H9 (cell line): ENCODE measurements at regions not wholly inside any gene's neighbourhood (a gene's known extent, or its start where the extent isn't known, plus 50 kb on each side); places are given as distances from the start of the nearest gene placed in this dataset.

Experiments used
- DNase-seq: peaks from one replicate; pipeline ENCODE4 v3.0.0-alpha.2; 2017
- H2AFZ ChIP-seq: one replicate; pipeline ENCODE4 v1.6.1; 2013; ENCODE audit warnings: mild to moderate bottlenecking, low read length, control low read depth, moderate library complexity
- H2AK5ac ChIP-seq: 2 replicates; pipeline ENCODE4 v1.6.1; 2013; ENCODE audit warnings: low read length, control low read depth, mixed read lengths; ENCODE audit not compliant: insufficient read length
- H2BK120ac ChIP-seq: one replicate; pipeline ENCODE4 v1.6.1; 2013; ENCODE audit warnings: low read depth, mild to moderate bottlenecking, low read length, control low read depth, inconsistent platforms; ENCODE audit not compliant: poor library complexity, severe bottlenecking
- H2BK12ac ChIP-seq: 2 replicates; pipeline ENCODE4 v1.6.1; 2013; ENCODE audit warnings: low read length, control low read depth, mixed read lengths, low read depth; ENCODE audit not compliant: insufficient read length
- H2BK15ac ChIP-seq: 2 replicates; pipeline ENCODE4 v1.6.1; 2013; ENCODE audit warnings: low read depth, low read length, control low read depth
- H2BK20ac ChIP-seq: one replicate; pipeline ENCODE4 v1.6.1; 2013; ENCODE audit warnings: low read depth, mild to moderate bottlenecking, low read length, control low read depth, inconsistent platforms; ENCODE audit not compliant: poor library complexity, severe bottlenecking
- H2BK5ac ChIP-seq: 2 replicates; pipeline ENCODE4 v1.6.1; 2013; ENCODE audit warnings: low read length, control low read depth, mixed read lengths; ENCODE audit not compliant: insufficient read length
- H3K14ac ChIP-seq: 2 replicates; pipeline ENCODE4 v1.6.1; 2013; ENCODE audit warnings: low read length, control low read depth; ENCODE audit not compliant: insufficient read depth
- H3K18ac ChIP-seq: 2 replicates; pipeline ENCODE4 v1.6.1; 2013; ENCODE audit warnings: low read depth, mild to moderate bottlenecking, mixed read lengths, low read length, control low read depth; ENCODE audit not compliant: insufficient read length
- H3K23ac ChIP-seq: 2 replicates; pipeline ENCODE4 v1.6.1; 2013; ENCODE audit warnings: low read length, control low read depth, mixed read lengths, low read depth; ENCODE audit not compliant: insufficient read length
- H3K23me2 ChIP-seq: 2 replicates; pipeline ENCODE4 v1.6.1; 2013; ENCODE audit warnings: low read depth, mild to moderate bottlenecking, mixed read lengths, low read length, control low read depth; ENCODE audit not compliant: insufficient read length, poor library complexity, severe bottlenecking
- H3K27ac ChIP-seq: 2 replicates; pipeline ENCODE4 v1.5.1; 2013; ENCODE audit warnings: low read length, control low read depth, mixed read lengths, low read depth; ENCODE audit not compliant: insufficient read length
- H3K27me3 ChIP-seq: 2 replicates; pipeline ENCODE4 v1.6.1; 2013; ENCODE audit warnings: low read length, control low read depth, inconsistent platforms; ENCODE audit not compliant: insufficient read depth
- H3K4ac ChIP-seq: 2 replicates; pipeline ENCODE4 v1.6.1; 2013; ENCODE audit warnings: low read depth, mild to moderate bottlenecking, control low read depth, inconsistent platforms, low read length, moderate library complexity
- H3K4me1 ChIP-seq: 2 replicates; pipeline ENCODE4 v1.6.1; 2013; ENCODE audit warnings: low read length, control low read depth, inconsistent platforms; ENCODE audit not compliant: insufficient read depth
- H3K4me2 ChIP-seq: 2 replicates; pipeline ENCODE4 v1.6.1; 2013; ENCODE audit warnings: low read length, control low read depth, mixed read lengths; ENCODE audit not compliant: insufficient read length, insufficient read depth
- H3K56ac ChIP-seq: 2 replicates; pipeline ENCODE4 v1.6.1; 2013; ENCODE audit warnings: low read depth, mild to moderate bottlenecking, mixed read lengths, low read length, control low read depth; ENCODE audit not compliant: insufficient read length
- H3K79me1 ChIP-seq: 2 replicates; pipeline ENCODE4 v1.6.1; 2013; ENCODE audit warnings: low read depth, mild to moderate bottlenecking, moderate library complexity, low read length, control low read depth, inconsistent platforms; ENCODE audit not compliant: insufficient read depth, poor library complexity, severe bottlenecking
- H3K79me2 ChIP-seq: 2 replicates; pipeline ENCODE4 v1.6.1; 2013; ENCODE audit warnings: low read length, control low read depth, inconsistent platforms; ENCODE audit not compliant: insufficient read depth
- H3K9ac ChIP-seq: 2 replicates; pipeline ENCODE4 v1.6.1; 2013; ENCODE audit warnings: low read length, control low read depth, mixed read lengths; ENCODE audit not compliant: insufficient read length; ENCODE audit errors: extremely low read depth
- H3K9me3 ChIP-seq: one replicate; pipeline ENCODE4 v1.6.1; 2013; ENCODE audit warnings: low read depth, low read length, inconsistent platforms; ENCODE audit not compliant: control insufficient read depth
- H3T11ph ChIP-seq: one replicate; pipeline ENCODE4 v1.6.1; 2013; ENCODE audit warnings: mild to moderate bottlenecking, low read length, control low read depth, inconsistent platforms
- H4K20me1 ChIP-seq: one replicate; pipeline ENCODE4 v1.6.1; 2013; ENCODE audit not compliant: control insufficient read depth, insufficient read length, insufficient read depth
- H4K5ac ChIP-seq: 2 replicates; pipeline ENCODE4 v1.6.1; 2013; ENCODE audit warnings: low read depth, mild to moderate bottlenecking, mixed read lengths, low read length, control low read depth; ENCODE audit not compliant: insufficient read length
- H4K8ac ChIP-seq: replicated peaks from 2 replicates; pipeline ENCODE4 v1.6.1; 2013; ENCODE audit warnings: low read length, control low read depth, mixed read lengths, low read depth; ENCODE audit not compliant: insufficient read length
- H4K91ac ChIP-seq: 2 replicates; pipeline ENCODE4 v1.6.1; 2013; ENCODE audit warnings: low read depth, mild to moderate bottlenecking, moderate library complexity, mixed read lengths, low read length, control low read depth; ENCODE audit not compliant: insufficient read length
- H3K27ac Mint-ChIP-seq, 3 experiments: 2 replicates in 2 of 3; 3 replicates in 1 of 3; pipeline ENCODE4 v1.8.0; 2020 to 2021; ENCODE audit warnings: mixed read lengths in 3 of 3, mild to moderate bottlenecking in 1 of 3, moderate library complexity in 1 of 3
- H3K27me3 Mint-ChIP-seq: 2 replicates; pipeline ENCODE4 v1.8.0; 2021; ENCODE audit warnings: low read depth, mild to moderate bottlenecking, moderate library complexity, mixed read lengths
- H3K36me3 Mint-ChIP-seq, 3 experiments: 2 replicates in 2 of 3; 3 replicates in 1 of 3; pipeline ENCODE4 v1.8.0; 2020 to 2021; ENCODE audit warnings: low read depth in 3 of 3, mixed read lengths in 3 of 3; ENCODE audit not compliant: insufficient read depth in 1 of 3
- H3K4me1 Mint-ChIP-seq, 2 experiments: 2 replicates each; pipeline ENCODE4 v1.8.0; 2020; ENCODE audit warnings: mixed read lengths in 2 of 2
- H3K4me3 Mint-ChIP-seq, 2 experiments: 2 replicates in 1 of 2; 3 replicates in 1 of 2; pipeline ENCODE4 v1.8.0; 2020 to 2021; ENCODE audit warnings: mild to moderate bottlenecking in 2 of 2, mixed read lengths in 2 of 2, moderate library complexity in 1 of 2
- H3K9me3 Mint-ChIP-seq, 2 experiments: 2 replicates in 1 of 2; 3 replicates in 1 of 2; pipeline ENCODE4 v1.8.0; 2020; ENCODE audit warnings: mild to moderate bottlenecking in 2 of 2, mixed read lengths in 2 of 2, moderate library complexity in 1 of 2
- WGBS: extraction: QIAGEN DNeasy Blood & Tissue Kit; methylation state at CpG from one replicate; pipeline ENCODE4 v1.1.7; 2013; ENCODE audit warnings: missing lambda C conversion rate, low lambda C conversion rate, mixed read lengths; ENCODE audit not compliant: insufficient read length; ENCODE audit errors: extremely low coverage; 5-methylcytosine and 5-hydroxymethylcytosine counted together
- TF ChIP-seq, protein P1 (sequence below): fragments of 200-600 bp; sonication (generic); conservative IDR thresholded peaks from 3 replicates; pipeline ENCODE4 v1.8.0; 2021; ENCODE audit warnings: antibody characterized with exemption, mild to moderate bottlenecking

- H3K27me3 Mint-ChIP-seq = no peaks in the 10 kb centered on the region
- WGBS = no CpG with 5 or more reads among the region's 3 CpGs
- H3K4me3 Mint-ChIP-seq = no peak overlapping the region
- Histone ChIP-seq H2BK20ac (no peak overlapping the region), H2BK120ac (no peak overlapping the region), H2AFZ (no peak overlapping the region), H4K5ac (no peak overlapping the region), H3K27me3 (no peaks in the 10 kb centered on the region; the same call in 1 of the 2 replicates), H3K9me3 (no peaks in the 10 kb centered on the region), H3K23me2 (no peaks in the 10 kb centered on the region), H3T11ph (no peak overlapping the region), H2BK12ac (no peak overlapping the region), H4K20me1 (no peaks in the 10 kb centered on the region), H4K91ac (no peak overlapping the region), H3K4ac (no peak overlapping the region), H2BK15ac (no peak overlapping the region), H3K27ac (no peak overlapping the region), H3K14ac (no peak overlapping the region), H3K4me2 (no peak overlapping the region), H4K8ac (no peak overlapping the region), H3K56ac (no peak overlapping the region), H3K23ac (no peak overlapping the region), H3K79me2 (no peaks in the 10 kb centered on the region), H2BK5ac (no peak overlapping the region), H3K18ac (no peak overlapping the region), H3K79me1 (no peaks in the 10 kb centered on the region), H3K9ac (no peak overlapping the region), H2AK5ac (no peak overlapping the region), H3K4me1 (no peaks in the 10 kb centered on the region)
- TF ChIP-seq, protein P1, sequence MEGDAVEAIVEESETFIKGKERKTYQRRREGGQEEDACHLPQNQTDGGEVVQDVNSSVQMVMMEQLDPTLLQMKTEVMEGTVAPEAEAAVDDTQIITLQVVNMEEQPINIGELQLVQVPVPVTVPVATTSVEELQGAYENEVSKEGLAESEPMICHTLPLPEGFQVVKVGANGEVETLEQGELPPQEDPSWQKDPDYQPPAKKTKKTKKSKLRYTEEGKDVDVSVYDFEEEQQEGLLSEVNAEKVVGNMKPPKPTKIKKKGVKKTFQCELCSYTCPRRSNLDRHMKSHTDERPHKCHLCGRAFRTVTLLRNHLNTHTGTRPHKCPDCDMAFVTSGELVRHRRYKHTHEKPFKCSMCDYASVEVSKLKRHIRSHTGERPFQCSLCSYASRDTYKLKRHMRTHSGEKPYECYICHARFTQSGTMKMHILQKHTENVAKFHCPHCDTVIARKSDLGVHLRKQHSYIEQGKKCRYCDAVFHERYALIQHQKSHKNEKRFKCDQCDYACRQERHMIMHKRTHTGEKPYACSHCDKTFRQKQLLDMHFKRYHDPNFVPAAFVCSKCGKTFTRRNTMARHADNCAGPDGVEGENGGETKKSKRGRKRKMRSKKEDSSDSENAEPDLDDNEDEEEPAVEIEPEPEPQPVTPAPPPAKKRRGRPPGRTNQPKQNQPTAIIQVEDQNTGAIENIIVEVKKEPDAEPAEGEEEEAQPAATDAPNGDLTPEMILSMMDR = no peak
- no peak for DNase-seq
- H3K27ac Mint-ChIP-seq = no peak overlapping the region
- H3K36me3 Mint-ChIP-seq = peaks cover 0 to 7% (median 4%) of the 10 kb centered on the region in 3 experiments; a peak in 4 of 7 replicates
- H3K9me3 Mint-ChIP-seq = peaks cover 9 to 20% of the 10 kb centered on the region in 2 experiments; a peak in 4 of 5 replicates
- H3K4me1 Mint-ChIP-seq = 0 out of 4 replicates have a peak, but pooled peaks cover 0 to 4% of the 10 kb centered on the region in 2 experiments
Measured at GRCh38 chr3:94481226-94481898, 418.5 kb downstream of the NSUN3 start.
